HCT116 (cell line): ENCODE measurements at regions not wholly inside any gene's neighbourhood (a gene's known extent, or its start where the extent isn't known, plus 50 kb on each side); places are given as distances from the start of the nearest gene placed in this dataset.

ENCODE experiments used
- ATAC-seq: fragments of 200-7000 bp; cut with Tn5 transposase; 2 replicates; pipeline ENCODE4 v1.9.1; 2020; ENCODE audit warnings: mild to moderate bottlenecking, moderate library complexity
- BruUV-seq: library from RNA; stranded (reverse); fragments of 400-500 nt; replicated peaks from 2 replicates; lab custom pipeline; 2021; lab: Mats Ljungman, UMichigan
- CTCF ChIA-PET: fragments of 300-600 bp; sonication (Branson Sonifier 250); formaldehyde crosslinking; loops from one replicate; lab custom pipeline; 2021; ENCODE audit warnings: antibody characterized with exemption; lab: Charles Lee
- POLR2A ChIA-PET: fragments of 300-600, 350-600 bp; sonication (Branson Sonifier 250); formaldehyde crosslinking; loops from one replicate; lab custom pipeline; 2021; ENCODE audit warnings: antibody characterized with exemption; lab: Charles Lee
- RAD21 ChIA-PET, 2 experiments: fragments of 300-600 bp; sonication (Branson Sonifier 250); formaldehyde crosslinking; loops; one replicate each; lab custom pipeline; 2023; ENCODE audit warnings: low total read pairs in 2 of 2; ENCODE audit not compliant: uncharacterized antibody in 2 of 2, unreplicated experiment in 2 of 2, low non-redundant PET in 1 of 2; lab: Charles Lee
- DNase-seq: peaks from one replicate; pipeline ENCODE4 v3.0.0-alpha.2; 2010; ENCODE audit warnings: low read depth, low spot score
- H2AFZ ChIP-seq: fragments of 200-600 bp; shearing (Covaris generic), sonication (generic); 2 replicates; pipeline ENCODE4 v1.6.1; 2017; ENCODE audit warnings: low read depth, mixed run types, mixed read lengths, antibody characterized with exemption, low read length; ENCODE audit not compliant: poor library complexity, severe bottlenecking
- H3K27ac ChIP-seq: 2 replicates; pipeline ENCODE4 v1.5.1; 2012; ENCODE audit warnings: low read depth, low read length
- H3K27me3 ChIP-seq: fragments of 200-600 bp; sonication (generic); 2 replicates; pipeline ENCODE4 v1.6.1; 2016; ENCODE audit warnings: mixed run types, low read length, mixed read lengths; ENCODE audit not compliant: insufficient read depth
- H3K36me3 ChIP-seq, 2 experiments: fragments of 200-500 bp in 1 of 2; fragments of 200-600 bp in 1 of 2; sonication (Bioruptor generic) in 1 of 2; sonication (generic) in 1 of 2; 2 replicates each; pipeline versions ENCODE4 v1.5.1 to v1.6.1; 2014 to 2016; ENCODE audit warnings: low read length in 2 of 2, inconsistent platforms in 1 of 2, mixed read lengths in 1 of 2, mixed run types in 1 of 2; ENCODE audit not compliant: insufficient read depth in 2 of 2, control insufficient read depth in 1 of 2
- H3K4me1 ChIP-seq, 2 experiments: fragments of 200-600 bp in 1 of 2; sonication (generic) in 1 of 2; 2 replicates each; pipeline versions ENCODE4 v1.5.1 to v1.6.1; 2012 to 2017; ENCODE audit warnings: low read length in 2 of 2, inconsistent platforms in 1 of 2, mild to moderate bottlenecking in 1 of 2, mixed read lengths in 1 of 2, mixed run types in 1 of 2, moderate library complexity in 1 of 2; ENCODE audit not compliant: insufficient read depth in 2 of 2, control insufficient read depth in 1 of 2
- H3K4me2 ChIP-seq: fragments of 200-600 bp; sonication (generic); 2 replicates; pipeline ENCODE4 v1.6.1; 2017; ENCODE audit warnings: mixed run types, low read length, mixed read lengths
- H3K4me3 ChIP-seq, 2 experiments: fragments of 200-600 bp in 1 of 2; sonication (generic) in 1 of 2; replicated peaks in 1 of 2; 2 replicates each; pipeline ENCODE4 v1.5.1; 2011 to 2016; ENCODE audit warnings: low read length in 2 of 2, control low read depth in 1 of 2, low read depth in 1 of 2, mild to moderate bottlenecking in 1 of 2, mixed read lengths in 1 of 2, mixed run types in 1 of 2
- H3K79me2 ChIP-seq: fragments of 200-600 bp; sonication (generic); 2 replicates; pipeline ENCODE4 v1.6.1; 2017; ENCODE audit warnings: mild to moderate bottlenecking, mixed run types, low read length, moderate library complexity, mixed read lengths; ENCODE audit not compliant: insufficient read depth
- H3K9ac ChIP-seq: fragments of 200-600 bp; sonication (generic); 2 replicates; pipeline ENCODE4 v1.6.1; 2016; ENCODE audit warnings: low read length, mixed read lengths
- H3K9me2 ChIP-seq: fragments of 200-600 bp; sonication (generic), shearing (Covaris generic); 2 replicates; pipeline ENCODE4 v1.6.1; 2017; ENCODE audit warnings: mixed run types, mild to moderate bottlenecking, moderate library complexity; ENCODE audit not compliant: insufficient read depth
- H3K9me3 ChIP-seq, 2 experiments: fragments of 200-500 bp in 1 of 2; fragments of 200-600 bp in 1 of 2; sonication (Bioruptor generic) in 1 of 2; sonication (generic) in 1 of 2; 2 replicates each; pipeline ENCODE4 v1.6.1; 2014 to 2017; ENCODE audit warnings: low read length in 2 of 2, mixed read lengths in 2 of 2, inconsistent platforms in 1 of 2, low read depth in 1 of 2, mild to moderate bottlenecking in 1 of 2, mixed run types in 1 of 2, moderate library complexity in 1 of 2; ENCODE audit not compliant: control insufficient read depth in 1 of 2, insufficient read depth in 1 of 2
- H4K20me1 ChIP-seq: fragments of 200-600 bp; sonication (generic), shearing (Covaris generic); 2 replicates; pipeline ENCODE4 v1.6.1; 2017; ENCODE audit warnings: mixed run types, mild to moderate bottlenecking, moderate library complexity; ENCODE audit not compliant: insufficient read depth
- CEBPB ChIP-seq: IDR thresholded peaks from 2 replicates; pipeline ENCODE4 v1.6.1; 2012; ENCODE audit warnings: low read depth
- JUND ChIP-seq: IDR thresholded peaks from 2 replicates; pipeline ENCODE4 v1.6.1; 2012
- YY1 ChIP-seq: IDR thresholded peaks from 2 replicates; pipeline ENCODE4 v1.6.1; 2011; ENCODE audit warnings: low read length, low read depth, moderate library complexity, mild to moderate bottlenecking; ENCODE audit not compliant: insufficient replicate concordance; ENCODE audit errors: extremely low read depth
- ZFX ChIP-seq: fragments of 450-650 bp; IDR thresholded peaks from 2 replicates; pipeline ENCODE4 v1.6.1; 2017
- intact Hi-C: fragments of 100-400 bp; cut with micrococcal nuclease; formaldehyde crosslinking; loops from 2 replicates; pipeline ENCODE4 v1.10.0; 2022
- TF ChIP-seq, protein P1 (sequence below): IDR thresholded peaks from 2 replicates; pipeline ENCODE4 v1.6.1; 2012
- TF ChIP-seq, protein P2 (sequence below): IDR thresholded peaks from 2 replicates; pipeline ENCODE4 v1.6.1; 2011; ENCODE audit warnings: mild to moderate bottlenecking, low read length, moderate library complexity; ENCODE audit not compliant: insufficient replicate concordance; ENCODE audit errors: extremely low read depth

DNA sequence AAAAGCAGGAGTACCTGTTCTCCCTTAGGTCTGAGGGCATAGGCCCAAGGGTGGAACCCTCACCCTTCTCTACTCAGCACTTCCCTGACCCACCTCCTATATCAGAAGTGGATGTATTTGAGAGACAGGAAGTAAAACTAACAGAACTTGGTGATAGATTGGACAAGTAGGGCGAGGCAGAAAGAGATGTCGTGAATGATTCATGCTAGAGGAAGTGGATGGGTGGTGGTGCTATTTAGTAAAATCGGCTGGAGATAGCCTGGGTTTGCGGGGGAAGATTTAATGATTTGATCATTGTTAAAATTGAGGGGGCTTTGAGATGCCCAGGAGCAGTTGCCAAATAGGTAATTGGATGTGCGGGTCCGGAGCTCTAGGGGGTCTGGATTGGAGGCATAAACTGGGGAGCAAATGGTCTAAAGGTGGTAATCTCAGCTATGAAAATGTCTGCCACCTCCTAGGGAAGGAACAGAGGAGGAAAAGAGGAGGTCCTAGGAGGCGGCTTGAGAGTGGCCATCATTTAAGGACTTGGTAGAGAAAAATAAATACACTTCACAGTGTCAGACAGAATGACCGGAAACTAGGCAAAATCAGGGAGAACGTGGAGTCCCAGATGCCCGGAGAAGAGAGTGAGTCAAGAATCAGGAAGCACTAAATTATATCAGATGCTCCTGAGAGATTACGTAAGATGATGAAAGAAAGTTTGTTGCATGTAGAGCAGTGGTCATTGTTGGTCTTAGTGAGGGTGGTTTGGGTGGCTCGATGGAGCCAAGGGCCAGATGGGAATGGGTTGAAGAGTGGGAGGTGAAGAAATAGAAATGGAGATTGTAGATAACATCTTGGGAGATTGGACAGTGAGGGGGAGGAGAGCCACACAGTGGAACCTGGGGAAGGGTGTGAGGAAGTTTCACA is 142.0 kb downstream of the CEP57L1 start:
- ATAC-seq: no peak
- Histone ChIP-seq H3K9ac (no peak overlapping the region), H3K4me2 (no peak overlapping the region), H4K20me1 (no peaks in the 10 kb centered on the region), H3K4me3 (no peak overlapping the region), H3K79me2 (no peaks in the 10 kb centered on the region), H3K9me3 (no peaks in the 10 kb centered on the region), H3K27ac (no peak overlapping the region), H3K36me3 (no peaks in the 10 kb centered on the region), H3K27me3 (no peaks in the 10 kb centered on the region), H2AFZ (no peak overlapping the region), H3K4me1 (peaks cover 0 to 7% of the 10 kb centered on the region in 2 experiments; a peak in 2 of 4 replicates), H3K9me2 (no peaks in the 10 kb centered on the region)
- ChIA-PET POLR2A (no interaction called here), CTCF (no interaction called here), RAD21 (no interaction called here)
- no TSS peak for BruUV-seq
- TF ChIP-seq YY1: no peak
- TF ChIP-seq JUND: no peak
- TF ChIP-seq, protein P1, sequence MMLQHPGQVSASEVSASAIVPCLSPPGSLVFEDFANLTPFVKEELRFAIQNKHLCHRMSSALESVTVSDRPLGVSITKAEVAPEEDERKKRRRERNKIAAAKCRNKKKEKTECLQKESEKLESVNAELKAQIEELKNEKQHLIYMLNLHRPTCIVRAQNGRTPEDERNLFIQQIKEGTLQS: no peak
- TF ChIP-seq, protein P2, sequence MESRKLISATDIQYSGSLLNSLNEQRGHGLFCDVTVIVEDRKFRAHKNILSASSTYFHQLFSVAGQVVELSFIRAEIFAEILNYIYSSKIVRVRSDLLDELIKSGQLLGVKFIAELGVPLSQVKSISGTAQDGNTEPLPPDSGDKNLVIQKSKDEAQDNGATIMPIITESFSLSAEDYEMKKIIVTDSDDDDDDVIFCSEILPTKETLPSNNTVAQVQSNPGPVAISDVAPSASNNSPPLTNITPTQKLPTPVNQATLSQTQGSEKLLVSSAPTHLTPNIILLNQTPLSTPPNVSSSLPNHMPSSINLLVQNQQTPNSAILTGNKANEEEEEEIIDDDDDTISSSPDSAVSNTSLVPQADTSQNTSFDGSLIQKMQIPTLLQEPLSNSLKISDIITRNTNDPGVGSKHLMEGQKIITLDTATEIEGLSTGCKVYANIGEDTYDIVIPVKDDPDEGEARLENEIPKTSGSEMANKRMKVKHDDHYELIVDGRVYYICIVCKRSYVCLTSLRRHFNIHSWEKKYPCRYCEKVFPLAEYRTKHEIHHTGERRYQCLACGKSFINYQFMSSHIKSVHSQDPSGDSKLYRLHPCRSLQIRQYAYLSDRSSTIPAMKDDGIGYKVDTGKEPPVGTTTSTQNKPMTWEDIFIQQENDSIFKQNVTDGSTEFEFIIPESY: no peak
- no peak for TF ChIP-seq ZFX
- no peak for TF ChIP-seq CEBPB
- no peak for DNase-seq
- intact Hi-C loops: no loop called here
